B cell (primary cell): ENCODE measurements at regions not wholly inside any gene's neighbourhood (a gene's known extent, or its start where the extent isn't known, plus 50 kb on each side); places are given as distances from the start of the nearest gene placed in this dataset.

Source experiments
- ATAC-seq: fragments of 200-7000 bp; cut with Tn5 transposase; one replicate; pipeline ENCODE4 v1.10.0; 2021; ENCODE audit warnings: low read depth, mild to moderate bottlenecking, moderate number of reproducible peaks, moderate library complexity
- CTCF ChIA-PET: fragments of 350-600 bp; sonication (Branson Sonifier 250); formaldehyde crosslinking; loops from one replicate; lab custom pipeline; 2021; ENCODE audit warnings: antibody characterized with exemption, inconsistent platforms; lab: Charles Lee
- POLR2A ChIA-PET: fragments of 350-600 bp; sonication (Branson Sonifier 250); formaldehyde crosslinking; loops from one replicate; lab custom pipeline; 2021; ENCODE audit warnings: antibody characterized with exemption; lab: Charles Lee
- DNase-seq: peaks from one replicate; pipeline ENCODE4 v3.0.0; 2013
- H2AFZ ChIP-seq: 2 replicates; pipeline ENCODE4 v1.6.1; 2012; ENCODE audit warnings: mild to moderate bottlenecking, low read depth, low read length; ENCODE audit not compliant: insufficient read depth, poor library complexity, severe bottlenecking
- H3K27ac ChIP-seq, 2 donors: 1 replicate in 1 of 2; 2 replicates in 1 of 2; pipeline ENCODE4 v1.5.1; 2012 to 2013; ENCODE audit warnings: low read length in 2 of 2, mild to moderate bottlenecking in 2 of 2, moderate library complexity in 1 of 2
- H3K27me3 ChIP-seq, 4 experiments: fragments of 200-600 bp in 1 of 4; sonication (generic) in 1 of 4; replicated peaks in 1 of 4; 1 replicate in 2 of 4; 2 replicates in 2 of 4; pipeline versions ENCODE4 v1.6.1 to v1.7.0; 2013 to 2016; ENCODE audit warnings: low read length in 3 of 4, mild to moderate bottlenecking in 2 of 4, mixed read lengths in 1 of 4, moderate library complexity in 1 of 4; ENCODE audit not compliant: insufficient read depth in 4 of 4, control insufficient read depth in 3 of 4; ENCODE audit errors: control extremely low read depth in 1 of 4
- H3K36me3 ChIP-seq, 2 experiments: replicated peaks in 1 of 2; 1 replicate in 1 of 2; 2 replicates in 1 of 2; pipeline versions ENCODE4 v1.6.1 to v1.7.1; 2013; ENCODE audit warnings: low read length in 1 of 2; ENCODE audit not compliant: insufficient read depth in 2 of 2, control insufficient read depth in 1 of 2; ENCODE audit errors: control extremely low read depth in 1 of 2, extremely low read depth in 1 of 2
- H3K4me1 ChIP-seq, 2 donors: fragments of 200-600 bp in 1 of 2; sonication (generic) in 1 of 2; 1 replicate in 1 of 2; 2 replicates in 1 of 2; pipeline versions ENCODE4 v1.5.1 to v1.6.1; 2013 to 2017; ENCODE audit warnings: low read length in 2 of 2; ENCODE audit not compliant: control insufficient read depth in 2 of 2, insufficient read depth in 2 of 2
- H3K4me2 ChIP-seq: replicated peaks from 2 replicates; pipeline ENCODE3; 2012; ENCODE audit warnings: mild to moderate bottlenecking, low read depth, low read length; ENCODE audit not compliant: poor library complexity, severe bottlenecking
- H3K4me3 ChIP-seq, 5 experiments: fragments of 200-600 bp in 1 of 5; sonication (generic) in 1 of 5; 1 replicate in 3 of 5; 2 replicates in 2 of 5; pipeline versions ENCODE4 v1.5.1 to v1.7.0; 2011 to 2016; ENCODE audit warnings: low read length in 4 of 5, mild to moderate bottlenecking in 4 of 5, low read depth in 2 of 5, control low read depth in 1 of 5, moderate library complexity in 1 of 5; ENCODE audit not compliant: insufficient read depth in 1 of 5; ENCODE audit errors: control extremely low read depth in 1 of 5, extremely low read depth in 1 of 5
- H3K79me2 ChIP-seq: fragments of 200-600 bp; sonication (generic); one replicate; pipeline ENCODE4 v1.6.0; 2016; ENCODE audit warnings: low read length; ENCODE audit not compliant: control insufficient read depth, insufficient read depth
- H3K9ac ChIP-seq: fragments of 200-600 bp; sonication (generic); 2 replicates; pipeline ENCODE4 v1.6.1; 2017; ENCODE audit warnings: mild to moderate bottlenecking, low read length, moderate library complexity
- H3K9me3 ChIP-seq, 3 donors: one replicate each; pipeline versions ENCODE4 v1.6.1 to v1.7.1; 2013; ENCODE audit warnings: low read length in 2 of 3; ENCODE audit not compliant: control insufficient read depth in 2 of 3, insufficient read depth in 1 of 3; ENCODE audit errors: control extremely low read depth in 1 of 3
- H4K20me1 ChIP-seq: 2 replicates; pipeline ENCODE4 v1.6.0; 2012; ENCODE audit warnings: mild to moderate bottlenecking, low read length; ENCODE audit not compliant: insufficient read depth, control insufficient read depth, poor library complexity, severe bottlenecking
- H3K27ac Mint-ChIP-seq: one replicate; pipeline ENCODE4 v1.8.0; 2021; ENCODE audit warnings: mixed read lengths
- H3K27me3 Mint-ChIP-seq: one replicate; pipeline ENCODE4 v1.8.0; 2021; ENCODE audit warnings: mixed read lengths
- H3K4me1 Mint-ChIP-seq: one replicate; pipeline ENCODE4 v1.8.0; 2021; ENCODE audit warnings: mixed read lengths
- H3K4me3 Mint-ChIP-seq: one replicate; pipeline ENCODE4 v1.8.0; 2021; ENCODE audit warnings: mixed read lengths
- H3K9me3 Mint-ChIP-seq: one replicate; pipeline ENCODE4 v1.8.0; 2022; ENCODE audit warnings: mixed read lengths; ENCODE audit not compliant: insufficient read depth
- CTCF ChIP-seq: fragments of 200-600 bp; IDR thresholded peaks from one replicate; pipeline ENCODE4 v1.8.0; 2022; ENCODE audit warnings: antibody characterized with exemption, mild to moderate bottlenecking
- EZH2 ChIP-seq: IDR thresholded peaks from 2 replicates; pipeline ENCODE4 v1.6.1; 2012; ENCODE audit warnings: borderline replicate concordance, low read depth, mild to moderate bottlenecking, moderate library complexity, low read length; ENCODE audit not compliant: insufficient read depth, poor library complexity, severe bottlenecking
- WGBS: methylation state at CpG from one replicate; pipeline ENCODE4 v1.1.5; 2013; ENCODE audit warnings: missing lambda C conversion rate; ENCODE audit not compliant: insufficient coverage; 5-methylcytosine and 5-hydroxymethylcytosine counted together
- intact Hi-C: fragments of 100-400 bp; cut with micrococcal nuclease; formaldehyde crosslinking; loops from one replicate; pipeline ENCODE4 v1.10.0; 2022

- no peak overlapping the region for H3K4me2 ChIP-seq
- ATAC-seq (no peak), DNase-seq (no peak)
- no peaks in the 10 kb centered on the region for H3K9me3 ChIP-seq
- H3K27me3 ChIP-seq: no peaks in the 10 kb centered on the region
- H3K4me3 ChIP-seq: no peak overlapping the region
- intact Hi-C loops: no loop called here
- Mint-ChIP-seq H3K9me3 (no peaks in the 10 kb centered on the region), H3K4me1 (no peaks in the 10 kb centered on the region), H3K27ac (no peak overlapping the region), H3K4me3 (no peak overlapping the region), H3K27me3 (peaks cover 8% of the 10 kb centered on the region)
- H3K27ac ChIP-seq: no peak overlapping the region
- no peaks in the 10 kb centered on the region for H3K36me3 ChIP-seq
- ChIA-PET POLR2A (no interaction called here), CTCF (no interaction called here)
- no peaks in the 10 kb centered on the region for H4K20me1 ChIP-seq
- no peak overlapping the region for H3K9ac ChIP-seq
- no peaks in the 10 kb centered on the region for H3K4me1 ChIP-seq
- no peak overlapping the region for H2AFZ ChIP-seq
- H3K79me2 ChIP-seq: no peaks in the 10 kb centered on the region
- WGBS: 100% methylated on average over 1 of the region's 7 CpGs
- TF ChIP-seq CTCF (no peak), EZH2 (no peak)
Measured at GRCh38 chr20:22442318-22442717, 142.1 kb downstream of the FOXA2 start.

GRCh38 chr20:22438926-22439325 is 145.4 kb downstream of the FOXA2 start:
- CTCF ChIA-PET: no interaction called here
- Histone ChIP-seq H3K36me3 (no peaks in the 10 kb centered on the region), H3K79me2 (no peaks in the 10 kb centered on the region), H3K9me3 (no peaks in the 10 kb centered on the region), H3K4me1 (no peaks in the 10 kb centered on the region), H4K20me1 (no peaks in the 10 kb centered on the region), H3K4me2 (no peak overlapping the region), H2AFZ (no peak overlapping the region), H3K27ac (no peak overlapping the region), H3K9ac (no peak overlapping the region), H3K27me3 (no peaks in the 10 kb centered on the region), H3K4me3 (no peak overlapping the region)
- no peak for TF ChIP-seq CTCF
- TF ChIP-seq EZH2: no peak
- no peak for ATAC-seq
- Mint-ChIP-seq H3K4me3 (no peak overlapping the region), H3K9me3 (no peaks in the 10 kb centered on the region), H3K27ac (no peak overlapping the region), H3K4me1 (no peaks in the 10 kb centered on the region), H3K27me3 (peaks cover 3% of the 10 kb centered on the region)
- WGBS: 88% methylated on average over 3 of the region's 4 CpGs
- DNase-seq: no peak
- intact Hi-C loops: no loop called here
- POLR2A ChIA-PET: no interaction called here
